GM23338 (cell line): ENCODE measurements at regions not wholly inside any gene's neighbourhood (a gene's known extent, or its start where the extent isn't known, plus 50 kb on each side); places are given as distances from the start of the nearest gene placed in this dataset.

Source experiments
- CREB1 ChIP-seq: fragments of 250-450 bp; sonication (Bioruptor Pico); IDR thresholded peaks from 2 replicates; pipeline ENCODE4 v1.5.0; 2020; ENCODE audit warnings: low read depth, mild to moderate bottlenecking, moderate library complexity
- CTCF ChIP-seq, 2 experiments: fragments of 200-600 bp in 1 of 2; sonication (generic) in 1 of 2; conservative IDR thresholded peaks; 2 replicates each; pipeline versions ENCODE4 v1.5.1 to v1.6.1; 2016 to 2017; ENCODE audit warnings: antibody characterized with exemption in 2 of 2, low read depth in 2 of 2, mild to moderate bottlenecking in 2 of 2, moderate library complexity in 1 of 2
- ETS1 ChIP-seq: IDR thresholded peaks from 2 replicates; pipeline ENCODE4 v1.6.1; 2016; ENCODE audit warnings: antibody characterized with exemption
- EZH2 ChIP-seq: fragments of 200-600 bp; sonication (generic); IDR thresholded peaks from one replicate; pipeline ENCODE4 v1.8.0; 2017; ENCODE audit warnings: antibody characterized with exemption, mild to moderate bottlenecking, low read depth; ENCODE audit not compliant: unreplicated experiment
- EZH2phosphoT487 ChIP-seq: fragments of 200-600 bp; sonication (generic); IDR thresholded peaks from one replicate; pipeline ENCODE4 v1.8.1; 2018; ENCODE audit warnings: antibody characterized with exemption; ENCODE audit not compliant: unreplicated experiment
- JUNB ChIP-seq: IDR thresholded peaks from one replicate; pipeline ENCODE4 v1.6.1; 2016; ENCODE audit warnings: antibody characterized with exemption; ENCODE audit not compliant: unreplicated experiment
- NANOG ChIP-seq: IDR thresholded peaks from 2 replicates; pipeline ENCODE4 v1.6.1; 2016; ENCODE audit warnings: antibody characterized with exemption, borderline replicate concordance
- POLR2AphosphoS5 ChIP-seq: IDR thresholded peaks from 2 replicates; pipeline ENCODE4 v1.6.1; 2016; ENCODE audit warnings: antibody characterized with exemption, low read depth
- ZNF331 ChIP-seq: fragments of 250-450 bp; sonication (Bioruptor Pico); IDR thresholded peaks from 2 replicates; pipeline ENCODE4 v1.5.0; 2020; ENCODE audit warnings: low read depth, mild to moderate bottlenecking, moderate library complexity
- TF ChIP-seq, protein P1 (sequence below): IDR thresholded peaks from one replicate; pipeline ENCODE4 v1.6.1; 2018; ENCODE audit warnings: antibody characterized with exemption; ENCODE audit not compliant: unreplicated experiment

GRCh38 chr10:8835453-8836167, 781.1 kb downstream of the GATA3 start:
- TF ChIP-seq CTCF (conservative IDR thresholded peaks at IDR 0.05; ENCODE audit: low read depth in 2 of 2) (no peak), POLR2AphosphoS5 (no peak), CREB1 (CRISPR knock-in tag) (no peak), EZH2 (no peak), NANOG (no peak), EZH2phosphoT487 (no peak), ZNF331 (no peak), ETS1 (no peak), JUNB (no peak)
- TF ChIP-seq, protein P1, sequence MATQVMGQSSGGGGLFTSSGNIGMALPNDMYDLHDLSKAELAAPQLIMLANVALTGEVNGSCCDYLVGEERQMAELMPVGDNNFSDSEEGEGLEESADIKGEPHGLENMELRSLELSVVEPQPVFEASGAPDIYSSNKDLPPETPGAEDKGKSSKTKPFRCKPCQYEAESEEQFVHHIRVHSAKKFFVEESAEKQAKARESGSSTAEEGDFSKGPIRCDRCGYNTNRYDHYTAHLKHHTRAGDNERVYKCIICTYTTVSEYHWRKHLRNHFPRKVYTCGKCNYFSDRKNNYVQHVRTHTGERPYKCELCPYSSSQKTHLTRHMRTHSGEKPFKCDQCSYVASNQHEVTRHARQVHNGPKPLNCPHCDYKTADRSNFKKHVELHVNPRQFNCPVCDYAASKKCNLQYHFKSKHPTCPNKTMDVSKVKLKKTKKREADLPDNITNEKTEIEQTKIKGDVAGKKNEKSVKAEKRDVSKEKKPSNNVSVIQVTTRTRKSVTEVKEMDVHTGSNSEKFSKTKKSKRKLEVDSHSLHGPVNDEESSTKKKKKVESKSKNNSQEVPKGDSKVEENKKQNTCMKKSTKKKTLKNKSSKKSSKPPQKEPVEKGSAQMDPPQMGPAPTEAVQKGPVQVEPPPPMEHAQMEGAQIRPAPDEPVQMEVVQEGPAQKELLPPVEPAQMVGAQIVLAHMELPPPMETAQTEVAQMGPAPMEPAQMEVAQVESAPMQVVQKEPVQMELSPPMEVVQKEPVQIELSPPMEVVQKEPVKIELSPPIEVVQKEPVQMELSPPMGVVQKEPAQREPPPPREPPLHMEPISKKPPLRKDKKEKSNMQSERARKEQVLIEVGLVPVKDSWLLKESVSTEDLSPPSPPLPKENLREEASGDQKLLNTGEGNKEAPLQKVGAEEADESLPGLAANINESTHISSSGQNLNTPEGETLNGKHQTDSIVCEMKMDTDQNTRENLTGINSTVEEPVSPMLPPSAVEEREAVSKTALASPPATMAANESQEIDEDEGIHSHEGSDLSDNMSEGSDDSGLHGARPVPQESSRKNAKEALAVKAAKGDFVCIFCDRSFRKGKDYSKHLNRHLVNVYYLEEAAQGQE: peak; percentile 58
